Esophagus muscularis mucosa (tissue), 4 donors: ENCODE measurements at regions not wholly inside any gene's neighbourhood (a gene's known extent, or its start where the extent isn't known, plus 50 kb on each side); places are given as distances from the start of the nearest gene placed in this dataset.

ENCODE experiments used
- DNase-seq: peaks from one replicate; pipeline ENCODE4 v3.0.0-alpha.2; 2017; ENCODE audit errors: extremely low spot score
- H3K27ac ChIP-seq, 4 donors: fragments of 200-600 bp; sonication (generic); replicated peaks in 1 of 4; 1 replicate in 3 of 4; 2 replicates in 1 of 4; pipeline ENCODE4 v1.5.1; 2016 to 2019; ENCODE audit warnings: mild to moderate bottlenecking in 1 of 4
- H3K27me3 ChIP-seq, 4 donors: fragments of 200-600 bp; sonication (generic); one replicate each; pipeline versions ENCODE4 v1.5.1 to v1.6.0; 2016 to 2019
- H3K36me3 ChIP-seq, 4 donors: fragments of 200-600 bp; sonication (generic); one replicate each; pipeline ENCODE4 v1.5.1; 2016 to 2019
- H3K4me1 ChIP-seq, 4 donors: fragments of 200-600 bp; sonication (generic); one replicate each; pipeline ENCODE4 v1.5.1; 2016 to 2019
- H3K4me3 ChIP-seq, 4 donors: fragments of 200-600 bp; sonication (generic); 1 replicate in 2 of 4; 2 replicates in 2 of 4; pipeline ENCODE4 v1.5.1; 2016 to 2019; ENCODE audit warnings: mild to moderate bottlenecking in 4 of 4, moderate library complexity in 1 of 4
- H3K9me3 ChIP-seq, 4 donors: fragments of 200-600 bp; sonication (generic); 1 replicate in 3 of 4; 2 replicates in 1 of 4; pipeline ENCODE4 v1.5.1; 2016 to 2019
- CTCF ChIP-seq, 3 experiments: fragments of 200-600 bp in 2 of 3; fragments of 450-650 bp in 1 of 3; sonication (generic) in 2 of 3; IDR thresholded peaks; one replicate each; pipeline ENCODE4 v1.5.1; 2017 to 2019; ENCODE audit warnings: antibody characterized with exemption in 3 of 3, mild to moderate bottlenecking in 2 of 3, moderate library complexity in 1 of 3
- EP300 ChIP-seq: sonication (generic); formaldehyde crosslinking; IDR thresholded peaks from one replicate; pipeline ENCODE4 v1.6.1; 2017; ENCODE audit warnings: antibody characterized with exemption
- POLR2A ChIP-seq: fragments of 450-650 bp; IDR thresholded peaks from one replicate; pipeline ENCODE4 v1.6.1; 2017; ENCODE audit warnings: antibody characterized with exemption, moderate library complexity, mild to moderate bottlenecking, low read depth
- POLR2AphosphoS5 ChIP-seq, 2 donors: sonication (generic); formaldehyde crosslinking; IDR thresholded peaks; one replicate each; pipeline ENCODE4 v1.6.1; 2017; ENCODE audit warnings: antibody characterized with exemption in 2 of 2
- WGBS: methylation state at CpG from one replicate; pipeline ENCODE4 v1.1.5; 2018; 5-methylcytosine and 5-hydroxymethylcytosine counted together
- intact Hi-C: fragments of 100-400 bp; cut with DNase I; formaldehyde crosslinking; loops from one replicate; pipeline ENCODE4 v1.15.1; 2023

- no peak overlapping the region for H3K27ac ChIP-seq
- peaks cover 0 to 5% (median 1%) of the 10 kb centered on the region in 4 donors for H3K4me1 ChIP-seq
- no peaks in the 10 kb centered on the region for H3K36me3 ChIP-seq
- TF ChIP-seq CTCF (IDR thresholded peaks at IDR 0.05) (no peak), EP300 (no peak), POLR2A (no peak), POLR2AphosphoS5 (IDR thresholded peaks at IDR 0.05) (no peak)
- intact Hi-C loops: no loop called here
- no peak for DNase-seq
- H3K4me3 ChIP-seq: no peak overlapping the region
- H3K27me3 ChIP-seq: no peaks in the 10 kb centered on the region
- peaks cover 0 to 12% (median 5%) of the 10 kb centered on the region in 4 donors for H3K9me3 ChIP-seq
These were observed 177.2 kb downstream of the GIPC2 start for GRCh38 chr1:78222960-78223358.

DNA sequence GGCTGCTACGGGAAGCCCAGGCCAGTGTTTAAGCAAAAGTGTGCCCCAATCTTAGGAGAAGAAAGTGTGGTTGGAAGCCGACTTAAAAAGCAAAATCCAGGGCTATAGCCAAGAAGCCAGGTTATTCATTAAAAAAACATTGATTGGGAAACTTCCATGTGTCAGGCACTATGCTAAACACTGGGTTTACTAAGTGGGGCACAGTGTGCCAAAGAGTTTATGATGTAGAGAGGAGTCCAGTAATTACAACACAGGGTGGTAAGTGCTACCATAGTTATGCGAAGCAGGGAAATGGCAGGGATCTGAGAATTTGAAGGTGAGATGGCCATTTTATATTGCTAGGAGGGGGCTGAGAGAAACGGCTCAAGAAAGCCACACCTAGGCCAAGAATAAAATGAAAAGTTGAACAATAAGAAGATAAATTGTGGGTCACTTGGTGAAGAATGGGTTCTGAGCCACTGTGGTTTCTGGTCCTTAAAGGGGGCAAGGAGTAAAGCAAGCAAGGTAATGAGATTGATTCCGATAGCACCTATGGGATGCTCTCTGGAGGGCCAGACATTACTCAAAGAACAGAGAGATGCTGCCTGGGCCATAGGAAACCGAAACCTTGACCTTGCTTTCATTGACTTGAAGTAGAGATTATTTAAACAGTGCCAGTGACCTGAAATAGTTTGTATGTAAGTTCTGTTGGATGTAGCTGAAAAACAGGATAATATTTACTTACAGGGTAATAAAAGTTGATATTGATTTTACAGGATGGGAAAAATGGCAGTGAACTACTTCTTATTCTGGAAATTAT lies 177.8 kb downstream of the GIPC2 start:
- H3K27ac ChIP-seq: no peak overlapping the region
- 85% methylated on average over 6 of the region's 6 CpGs for WGBS
- peaks cover 0 to 12% (median 5%) of the 10 kb centered on the region in 4 donors for H3K9me3 ChIP-seq
- intact Hi-C loops: no loop called here
- TF ChIP-seq POLR2A (no peak), POLR2AphosphoS5 (IDR thresholded peaks at IDR 0.05) (no peak), CTCF (IDR thresholded peaks at IDR 0.05) (no peak), EP300 (no peak)
- no peak overlapping the region for H3K4me3 ChIP-seq
- DNase-seq: no peak
- H3K27me3 ChIP-seq: no peaks in the 10 kb centered on the region
- no peaks in the 10 kb centered on the region for H3K36me3 ChIP-seq
- peaks cover 0 to 8% (median 1%) of the 10 kb centered on the region in 4 donors for H3K4me1 ChIP-seq

DNA sequence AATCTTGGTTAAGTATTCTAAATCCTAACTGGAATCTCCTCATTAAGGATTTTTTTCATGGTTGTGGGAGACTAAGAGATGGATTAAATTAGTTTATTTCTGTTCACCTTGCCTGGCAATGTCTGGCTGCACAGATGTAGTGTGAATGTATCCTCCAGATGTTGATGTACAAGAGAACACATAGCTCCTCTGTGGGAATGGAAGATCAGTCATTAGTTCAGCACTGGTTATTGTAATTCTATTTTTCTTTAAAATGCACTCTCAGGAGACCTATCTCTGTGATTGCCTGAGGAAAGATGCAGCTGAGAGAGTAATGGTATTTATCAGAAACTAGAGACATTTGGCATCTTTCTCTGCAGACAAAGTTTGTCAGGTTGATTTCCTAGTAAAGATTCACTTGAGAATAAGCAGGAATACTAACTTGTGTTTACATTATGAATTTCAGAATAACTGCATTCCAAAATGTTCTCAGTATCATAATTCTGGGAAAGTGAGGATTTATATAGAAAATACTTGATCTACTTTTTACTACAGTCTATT lies 178.6 kb downstream of the GIPC2 start:
- Histone ChIP-seq H3K27ac (no peak overlapping the region), H3K4me1 (peaks cover 0 to 8% (median 1%) of the 10 kb centered on the region in 4 donors), H3K36me3 (no peaks in the 10 kb centered on the region), H3K27me3 (no peaks in the 10 kb centered on the region), H3K4me3 (no peak overlapping the region), H3K9me3 (peaks cover 0 to 12% (median 5%) of the 10 kb centered on the region in 4 donors)
- DNase-seq: no peak
- TF ChIP-seq CTCF (IDR thresholded peaks at IDR 0.05): no peak
- TF ChIP-seq EP300: no peak
- no peak for TF ChIP-seq POLR2A
- no peak for TF ChIP-seq POLR2AphosphoS5 (IDR thresholded peaks at IDR 0.05)
- intact Hi-C loops: no loop called here

- Histone ChIP-seq H3K4me1 (peaks cover 0 to 8% (median 1%) of the 10 kb centered on the region in 4 donors), H3K27me3 (no peaks in the 10 kb centered on the region), H3K27ac (no peak overlapping the region), H3K4me3 (no peak overlapping the region), H3K36me3 (no peaks in the 10 kb centered on the region), H3K9me3 (peaks cover 0 to 12% (median 5%) of the 10 kb centered on the region in 4 donors)
- WGBS: 91% methylated on average over 3 of the region's 3 CpGs
- intact Hi-C loops: no loop called here
- DNase-seq: no peak
- TF ChIP-seq EP300: no peak
- TF ChIP-seq POLR2AphosphoS5 (IDR thresholded peaks at IDR 0.05): no peak
- no peak for TF ChIP-seq CTCF (IDR thresholded peaks at IDR 0.05)
- TF ChIP-seq POLR2A: no peak
These were observed 179.2 kb downstream of the GIPC2 start for GRCh38 chr1:78224861-78225552.
